Right ventricle myocardium inferior (tissue), 1 donor: ENCODE measurements at regions not wholly inside any gene's neighbourhood (a gene's known extent, or its start where the extent isn't known, plus 50 kb on each side); places are given as distances from the start of the nearest gene placed in this dataset.

Experiments
- ATAC-seq: fragments of 200-7000 bp; cut with Tn5 transposase; one replicate; pipeline ENCODE4 v1.9.1; 2020; ENCODE audit warnings: mild to moderate bottlenecking, moderate library complexity
- DNase-seq: peaks from one replicate; pipeline ENCODE4 v3.0.0; 2021; ENCODE audit errors: missing footprints
- intact Hi-C: fragments of 100-400 bp; cut with DNase I; formaldehyde crosslinking; loops from one replicate; pipeline ENCODE4 v1.11.0; 2022
- donor health status: DM: no; HTN: yes; CAD: no; lungs with severe emphysema.

GRCh38 chr11:120021391-120021953 is 116.4 kb downstream of the TRIM29 start:
- DNase-seq: no peak
- intact Hi-C loops: no loop called here
- no peak for ATAC-seq

GRCh38 chr11:120020981-120021380 is 116.9 kb downstream of the TRIM29 start:
- DNase-seq (no peak), ATAC-seq (no peak)
- intact Hi-C loops: no loop called here

- intact Hi-C loops: no loop called here
- DNase-seq (no peak), ATAC-seq (no peak)
Observed at GRCh38 chr11:120020486-120020885, 117.4 kb downstream of the TRIM29 start.

GRCh38 chr11:120019191-120019590 is 118.7 kb downstream of the TRIM29 start:
- no peak for DNase-seq
- no peak for ATAC-seq
- intact Hi-C loops: loop anchor here (10.0 kb wide), 1 partner anchor 534 kb away; no protein-coding TSS in a partner anchor

- DNase-seq: no peak
- no peak for ATAC-seq
- intact Hi-C loops: loop anchor here (10.0 kb wide), 1 partner anchor 533 kb away; no protein-coding TSS in a partner anchor
Observed at GRCh38 chr11:120017582-120018150, 120.2 kb downstream of the TRIM29 start.

GRCh38 chr11:120013325-120014250 is 124.3 kb downstream of the TRIM29 start:
- intact Hi-C loops: loop anchor here (5.0 to 10.0 kb wide), 2 partner anchors 346 to 529 kb away; no protein-coding TSS in a partner anchor
- ATAC-seq: peak; percentile 59
- DNase-seq: no peak

GRCh38 chr11:120012245-120012644 is 125.7 kb downstream of the TRIM29 start:
- no peak for DNase-seq
- no peak for ATAC-seq
- intact Hi-C loops: loop anchor here (5.0 to 10.0 kb wide), 2 partner anchors 345 to 527 kb away; no protein-coding TSS in a partner anchor

GRCh38 chr11:120011836-120012235 is 126.1 kb downstream of the TRIM29 start:
- ATAC-seq (no peak), DNase-seq (no peak)
- intact Hi-C loops: loop anchor here (5.0 to 10.0 kb wide), 2 partner anchors 345 to 527 kb away; no protein-coding TSS in a partner anchor

GRCh38 chr11:120010775-120011174 is 127.1 kb downstream of the TRIM29 start:
- no peak for ATAC-seq
- no peak for DNase-seq
- intact Hi-C loops: loop anchor here (5.0 to 10.0 kb wide), 2 partner anchors 343 to 526 kb away; no protein-coding TSS in a partner anchor

GRCh38 chr11:120009938-120010337 is 128.0 kb downstream of the TRIM29 start:
- DNase-seq: no peak
- intact Hi-C loops: loop anchor here (5.0 to 10.0 kb wide), 2 partner anchors 343 to 525 kb away; no protein-coding TSS in a partner anchor
- no peak for ATAC-seq

- ATAC-seq (no peak), DNase-seq (no peak)
- intact Hi-C loops: no loop called here
Observed at GRCh38 chr11:120007144-120007543, 130.8 kb downstream of the TRIM29 start.

- intact Hi-C loops: no loop called here
- DNase-seq (no peak), ATAC-seq (no peak)
Observed at GRCh38 chr11:120004723-120005122, 133.2 kb downstream of the TRIM29 start.

- intact Hi-C loops: no loop called here
- ATAC-seq: no peak
- DNase-seq: no peak
Observed at GRCh38 chr11:120001178-120002090, 136.5 kb downstream of the TRIM29 start.

GRCh38 chr11:119999220-119999619 is 138.7 kb downstream of the TRIM29 start:
- intact Hi-C loops: no loop called here
- DNase-seq (no peak), ATAC-seq (no peak)

- ATAC-seq (no peak), DNase-seq (no peak)
- intact Hi-C loops: no loop called here
Observed at GRCh38 chr11:119996556-119996955, 141.4 kb downstream of the TRIM29 start.

GRCh38 chr11:119995730-119996491 is 142.0 kb downstream of the TRIM29 start:
- no peak for ATAC-seq
- intact Hi-C loops: no loop called here
- no peak for DNase-seq

- ATAC-seq (no peak), DNase-seq (no peak)
- intact Hi-C loops: no loop called here
Observed at GRCh38 chr11:119993722-119994121, 144.2 kb downstream of the TRIM29 start.
